KMS-11 (cell line): ENCODE measurements at regions not wholly inside any gene's neighbourhood (a gene's known extent, or its start where the extent isn't known, plus 50 kb on each side); places are given as distances from the start of the nearest gene placed in this dataset.

Experiments
- H2AFZ ChIP-seq: fragments of 200-600 bp; sonication (generic); 2 replicates; pipeline ENCODE4 v1.6.1; 2016; ENCODE audit warnings: antibody characterized with exemption, mixed run types, low read depth
- H3K27ac ChIP-seq: fragments of 200-600 bp; sonication (generic); 2 replicates; pipeline ENCODE4 v1.6.1; 2016; ENCODE audit warnings: mild to moderate bottlenecking, mixed run types
- H3K27me3 ChIP-seq: fragments of 200-600 bp; sonication (generic); 2 replicates; pipeline ENCODE4 v1.6.1; 2017; ENCODE audit warnings: mild to moderate bottlenecking, low read depth, mixed run types, moderate library complexity; ENCODE audit not compliant: insufficient read depth
- H3K36me3 ChIP-seq: fragments of 200-600 bp; sonication (generic); 2 replicates; pipeline ENCODE4 v1.6.1; 2017; ENCODE audit warnings: mild to moderate bottlenecking, mixed run types; ENCODE audit not compliant: insufficient read depth
- H3K4me1 ChIP-seq: fragments of 200-600 bp; sonication (generic); 2 replicates; pipeline ENCODE4 v1.6.1; 2016; ENCODE audit warnings: mild to moderate bottlenecking, low read depth, mixed run types; ENCODE audit not compliant: poor library complexity, severe bottlenecking
- H3K4me2 ChIP-seq: fragments of 200-600 bp; sonication (generic); 2 replicates; pipeline ENCODE4 v1.7.0; 2016; ENCODE audit warnings: mild to moderate bottlenecking, mixed run types
- H3K4me3 ChIP-seq: fragments of 200-600 bp; sonication (generic); IDR thresholded peaks from 2 replicates; pipeline ENCODE4 v1.6.1; 2017; ENCODE audit warnings: low read depth, low read length, mixed read lengths; ENCODE audit not compliant: insufficient read depth
- H3K79me2 ChIP-seq: fragments of 200-600 bp; sonication (generic); 2 replicates; pipeline ENCODE4 v1.6.1; 2016; ENCODE audit warnings: low read depth, mixed run types; ENCODE audit not compliant: insufficient read depth
- H3K9ac ChIP-seq: fragments of 200-600 bp; sonication (generic); 2 replicates; pipeline ENCODE4 v1.6.1; 2016; ENCODE audit warnings: mild to moderate bottlenecking, mixed run types
- H4K20me1 ChIP-seq: fragments of 200-600 bp; sonication (generic); 2 replicates; pipeline ENCODE4 v1.6.1; 2016; ENCODE audit warnings: mild to moderate bottlenecking, mixed run types; ENCODE audit not compliant: insufficient read depth
- TF ChIP-seq, protein P1 (sequence below): fragments of 200-600 bp; sonication (generic); conservative IDR thresholded peaks from 2 replicates; pipeline ENCODE4 v1.6.1; 2017; ENCODE audit warnings: low read depth, mild to moderate bottlenecking, antibody characterized with exemption, low read length, moderate library complexity, mixed read lengths

DNA sequence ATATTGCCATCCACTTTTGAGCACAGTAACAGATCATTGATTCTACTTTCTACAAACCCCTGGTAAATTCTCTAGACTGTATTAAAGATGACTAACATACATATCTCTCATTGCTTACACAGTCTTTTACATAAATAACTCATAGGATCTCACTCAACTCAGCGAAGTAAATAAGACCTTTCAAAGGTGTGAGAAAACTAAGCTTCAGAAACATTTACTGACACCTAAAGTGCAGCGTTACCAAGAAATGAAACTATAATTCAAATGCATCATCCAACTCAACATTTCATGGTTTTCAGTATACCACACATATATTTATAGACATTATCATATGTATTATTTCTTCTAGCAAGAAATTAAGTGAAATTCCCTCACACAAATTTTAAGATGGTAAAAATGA, 189.8 kb downstream of the METTL4 start:
- no peak overlapping the region for H3K27ac ChIP-seq
- H2AFZ ChIP-seq = no peak overlapping the region
- TF ChIP-seq, protein P1, sequence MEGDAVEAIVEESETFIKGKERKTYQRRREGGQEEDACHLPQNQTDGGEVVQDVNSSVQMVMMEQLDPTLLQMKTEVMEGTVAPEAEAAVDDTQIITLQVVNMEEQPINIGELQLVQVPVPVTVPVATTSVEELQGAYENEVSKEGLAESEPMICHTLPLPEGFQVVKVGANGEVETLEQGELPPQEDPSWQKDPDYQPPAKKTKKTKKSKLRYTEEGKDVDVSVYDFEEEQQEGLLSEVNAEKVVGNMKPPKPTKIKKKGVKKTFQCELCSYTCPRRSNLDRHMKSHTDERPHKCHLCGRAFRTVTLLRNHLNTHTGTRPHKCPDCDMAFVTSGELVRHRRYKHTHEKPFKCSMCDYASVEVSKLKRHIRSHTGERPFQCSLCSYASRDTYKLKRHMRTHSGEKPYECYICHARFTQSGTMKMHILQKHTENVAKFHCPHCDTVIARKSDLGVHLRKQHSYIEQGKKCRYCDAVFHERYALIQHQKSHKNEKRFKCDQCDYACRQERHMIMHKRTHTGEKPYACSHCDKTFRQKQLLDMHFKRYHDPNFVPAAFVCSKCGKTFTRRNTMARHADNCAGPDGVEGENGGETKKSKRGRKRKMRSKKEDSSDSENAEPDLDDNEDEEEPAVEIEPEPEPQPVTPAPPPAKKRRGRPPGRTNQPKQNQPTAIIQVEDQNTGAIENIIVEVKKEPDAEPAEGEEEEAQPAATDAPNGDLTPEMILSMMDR = no peak
- H4K20me1 ChIP-seq = no peaks in the 10 kb centered on the region
- no peaks in the 10 kb centered on the region for H3K36me3 ChIP-seq
- no peak overlapping the region for H3K9ac ChIP-seq
- H3K4me3 ChIP-seq = no peak overlapping the region
- no peaks in the 10 kb centered on the region for H3K79me2 ChIP-seq
- H3K4me2 ChIP-seq = no peak overlapping the region
- no peaks in the 10 kb centered on the region for H3K4me1 ChIP-seq
- no peaks in the 10 kb centered on the region for H3K27me3 ChIP-seq

DNA sequence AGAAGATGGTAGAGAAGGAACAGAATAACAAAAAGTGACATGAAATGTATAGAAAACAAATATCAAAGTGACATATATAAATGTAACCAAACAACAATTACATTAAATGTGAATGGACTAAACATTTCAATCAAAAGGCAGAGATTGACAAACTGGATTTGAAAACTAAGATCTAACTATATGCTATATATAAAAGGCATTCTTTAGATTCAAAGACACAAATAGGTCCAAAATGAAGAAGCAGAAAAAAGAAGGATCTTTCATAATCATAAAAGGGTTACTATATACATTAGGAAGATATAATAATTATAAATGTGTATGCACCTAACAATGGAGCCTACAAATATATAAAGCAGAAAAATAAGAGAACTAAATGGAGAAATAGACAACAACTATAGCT, 183.7 kb downstream of the METTL4 start:
- Histone ChIP-seq H3K9ac (no peak overlapping the region), H3K79me2 (no peaks in the 10 kb centered on the region), H3K27me3 (no peaks in the 10 kb centered on the region), H4K20me1 (no peaks in the 10 kb centered on the region), H3K36me3 (no peaks in the 10 kb centered on the region), H3K4me1 (no peaks in the 10 kb centered on the region), H3K4me3 (no peak overlapping the region), H3K27ac (no peak overlapping the region), H2AFZ (no peak overlapping the region), H3K4me2 (no peak overlapping the region)
- TF ChIP-seq, protein P1 = no peak

DNA sequence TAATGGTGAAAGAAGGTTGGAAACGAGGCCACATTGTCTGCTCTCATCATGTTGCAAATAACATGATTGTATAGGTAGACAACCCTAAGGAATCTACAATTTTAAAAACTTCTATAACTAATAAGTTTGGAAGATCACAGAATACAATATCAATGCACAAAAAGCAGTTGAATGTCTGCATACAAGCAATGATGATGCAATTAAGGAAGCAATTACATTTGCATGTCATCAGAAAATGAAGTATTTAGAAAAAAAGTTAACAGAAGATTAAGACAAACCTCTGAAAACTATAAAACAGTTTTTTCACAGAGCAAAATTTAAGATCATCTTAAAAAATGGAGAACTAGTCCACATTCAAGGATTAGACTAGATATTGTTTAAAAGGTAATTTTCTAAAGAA, 181.1 kb downstream of the METTL4 start:
- H3K27ac ChIP-seq = no peak overlapping the region
- no peaks in the 10 kb centered on the region for H3K27me3 ChIP-seq
- H3K4me2 ChIP-seq = no peak overlapping the region
- no peak overlapping the region for H3K4me3 ChIP-seq
- no peak overlapping the region for H3K9ac ChIP-seq
- no peaks in the 10 kb centered on the region for H3K36me3 ChIP-seq
- H3K4me1 ChIP-seq = no peaks in the 10 kb centered on the region
- TF ChIP-seq, protein P1 = no peak
- no peaks in the 10 kb centered on the region for H4K20me1 ChIP-seq
- H2AFZ ChIP-seq = no peak overlapping the region
- H3K79me2 ChIP-seq = no peaks in the 10 kb centered on the region

DNA sequence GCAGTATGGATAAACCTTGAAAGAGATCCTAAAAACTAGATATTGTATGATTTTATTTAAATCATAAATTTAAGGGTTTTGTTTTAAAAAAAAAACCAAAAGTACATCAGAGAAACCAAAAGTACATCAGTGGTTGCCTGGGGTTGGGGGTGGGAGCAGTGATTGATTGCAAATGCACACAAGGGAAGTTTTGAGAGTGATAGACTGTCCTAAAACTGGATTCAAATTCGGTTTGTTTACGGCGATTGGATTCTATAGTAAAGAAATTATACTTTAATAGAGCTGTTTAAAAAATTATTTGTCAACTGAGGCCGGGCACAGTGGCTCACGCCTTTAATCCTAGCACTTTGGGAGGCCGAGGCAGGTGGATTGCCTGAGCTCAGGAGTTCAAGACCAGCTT, 179.8 kb downstream of the METTL4 start:
- H3K36me3 ChIP-seq = no peaks in the 10 kb centered on the region
- H3K27me3 ChIP-seq = no peaks in the 10 kb centered on the region
- H2AFZ ChIP-seq = no peak overlapping the region
- H3K9ac ChIP-seq = no peak overlapping the region
- TF ChIP-seq, protein P1 = no peak
- H4K20me1 ChIP-seq = no peaks in the 10 kb centered on the region
- no peaks in the 10 kb centered on the region for H3K4me1 ChIP-seq
- no peak overlapping the region for H3K27ac ChIP-seq
- no peaks in the 10 kb centered on the region for H3K79me2 ChIP-seq
- no peak overlapping the region for H3K4me3 ChIP-seq
- H3K4me2 ChIP-seq = no peak overlapping the region

DNA sequence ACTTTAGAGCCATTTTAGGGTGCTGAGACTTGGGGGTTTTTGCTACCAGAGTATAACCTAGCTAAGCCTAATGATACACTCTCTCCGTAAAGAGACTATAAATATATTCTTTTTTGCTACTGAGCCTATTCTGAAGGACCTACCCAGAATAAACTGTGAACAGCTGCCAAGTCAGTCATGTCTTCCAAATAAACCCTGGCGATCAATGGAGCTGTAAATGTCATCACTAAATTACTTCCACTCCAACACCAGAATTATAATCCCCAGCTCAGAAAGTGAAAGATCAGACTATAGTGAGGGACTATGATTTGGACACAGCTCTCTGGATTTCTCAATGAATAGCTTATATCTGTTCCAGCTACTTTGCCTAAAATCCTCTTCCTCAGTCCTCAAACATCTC, 178.9 kb downstream of the METTL4 start:
- TF ChIP-seq, protein P1 = no peak
- no peak overlapping the region for H3K4me2 ChIP-seq
- H3K27me3 ChIP-seq = no peaks in the 10 kb centered on the region
- H3K4me3 ChIP-seq = no peak overlapping the region
- no peak overlapping the region for H3K9ac ChIP-seq
- no peak overlapping the region for H2AFZ ChIP-seq
- H4K20me1 ChIP-seq = no peaks in the 10 kb centered on the region
- no peaks in the 10 kb centered on the region for H3K79me2 ChIP-seq
- no peaks in the 10 kb centered on the region for H3K36me3 ChIP-seq
- no peaks in the 10 kb centered on the region for H3K4me1 ChIP-seq
- no peak overlapping the region for H3K27ac ChIP-seq
